Coronary artery (tissue), 2 donors: ENCODE measurements at regions not wholly inside any gene's neighbourhood (a gene's known extent, or its start where the extent isn't known, plus 50 kb on each side); places are given as distances from the start of the nearest gene placed in this dataset.

Experiments used
- DNase-seq: peaks from one replicate; pipeline ENCODE4 v3.0.0-alpha.2; 2017; ENCODE audit warnings: low spot score
- H3K27ac ChIP-seq, 2 donors: fragments of 200-600 bp; sonication (generic); one replicate each; pipeline ENCODE4 v1.5.1; 2016 to 2019
- H3K4me3 ChIP-seq: fragments of 200-600 bp; sonication (generic); 2 replicates; pipeline ENCODE4 v1.5.1; 2016; ENCODE audit warnings: mild to moderate bottlenecking, moderate library complexity
- CTCF ChIP-seq: fragments of 200-600 bp; sonication (generic); IDR thresholded peaks from one replicate; pipeline ENCODE4 v1.5.1; 2019; ENCODE audit warnings: antibody characterized with exemption

GRCh38 chr1:88488237-88488636 is 195.8 kb upstream of the PKN2 start:
- Histone ChIP-seq H3K27ac (no peak overlapping the region), H3K4me3 (no peak overlapping the region)
- no peak for DNase-seq
- no peak for TF ChIP-seq CTCF

GRCh38 chr1:88490676-88491075 is 193.4 kb upstream of the PKN2 start:
- no peak overlapping the region for H3K4me3 ChIP-seq
- TF ChIP-seq CTCF: no peak
- no peak overlapping the region for H3K27ac ChIP-seq
- no peak for DNase-seq

- DNase-seq: no peak
- no peak for TF ChIP-seq CTCF
- Histone ChIP-seq H3K27ac (no peak overlapping the region), H3K4me3 (no peak overlapping the region)
Measured at GRCh38 chr1:88499671-88500070, 184.4 kb upstream of the PKN2 start.

- Histone ChIP-seq H3K27ac (no peak overlapping the region), H3K4me3 (no peak overlapping the region)
- no peak for TF ChIP-seq CTCF
- no peak for DNase-seq
Measured at GRCh38 chr1:88502886-88503285, 181.2 kb upstream of the PKN2 start.

GRCh38 chr1:88503646-88504045 is 180.4 kb upstream of the PKN2 start:
- no peak overlapping the region for H3K4me3 ChIP-seq
- DNase-seq: no peak
- H3K27ac ChIP-seq: no peak overlapping the region
- no peak for TF ChIP-seq CTCF

GRCh38 chr1:88504601-88505000 is 179.5 kb upstream of the PKN2 start:
- TF ChIP-seq CTCF: no peak
- no peak overlapping the region for H3K4me3 ChIP-seq
- DNase-seq: no peak
- H3K27ac ChIP-seq: no peak overlapping the region

- DNase-seq: no peak
Measured at GRCh38 chr1:88509379-88509778, 174.7 kb upstream of the PKN2 start.

More at GRCh38 chr1:88509379-88509778, 174.7 kb upstream of the PKN2 start:
- no peak for TF ChIP-seq CTCF
- no peak overlapping the region for H3K4me3 ChIP-seq
- H3K27ac ChIP-seq: no peak overlapping the region
